Thyroid gland (tissue), 4 donors: ENCODE measurements at regions not wholly inside any gene's neighbourhood (a gene's known extent, or its start where the extent isn't known, plus 50 kb on each side); places are given as distances from the start of the nearest gene placed in this dataset.

Experiments
- DNase-seq, 2 donors: peaks; one replicate each; pipeline ENCODE4 v3.0.0-alpha.2; 2019
- H3K27ac ChIP-seq, 3 donors: fragments of 200-600 bp; sonication (generic); 1 replicate in 2 of 3; 2 replicates in 1 of 3; pipeline ENCODE4 v1.5.1; 2016 to 2019; ENCODE audit warnings: mild to moderate bottlenecking in 1 of 3, moderate library complexity in 1 of 3
- H3K27me3 ChIP-seq: fragments of 200-600 bp; sonication (generic); one replicate; pipeline ENCODE4 v1.5.1; 2019
- H3K36me3 ChIP-seq, 2 donors: fragments of 200-600 bp; sonication (generic); one replicate each; pipeline ENCODE4 v1.5.1; 2016 to 2019
- H3K4me1 ChIP-seq, 2 donors: fragments of 200-600 bp; sonication (generic); one replicate each; pipeline ENCODE4 v1.5.1; 2017 to 2019
- H3K4me3 ChIP-seq, 3 donors: fragments of 200-600 bp; sonication (generic); replicated peaks in 1 of 3; 1 replicate in 2 of 3; 2 replicates in 1 of 3; pipeline ENCODE4 v1.5.1; 2016; ENCODE audit warnings: mild to moderate bottlenecking in 1 of 3
- H3K9me3 ChIP-seq: fragments of 200-600 bp; sonication (generic); one replicate; pipeline ENCODE4 v1.5.1; 2017
- POLR2A ChIP-seq, 2 donors: fragments of 450-650 bp; IDR thresholded peaks; one replicate each; pipeline ENCODE4 v1.6.1; 2017; ENCODE audit warnings: antibody characterized with exemption in 2 of 2, mild to moderate bottlenecking in 2 of 2, moderate library complexity in 1 of 2
- WGBS, 2 donors: methylation state at CpG; one replicate each; pipeline ENCODE4 v1.1.5; 2017; 5-methylcytosine and 5-hydroxymethylcytosine counted together
- intact Hi-C: fragments of 100-400 bp; cut with DNase I; formaldehyde crosslinking; loops from one replicate; pipeline ENCODE4 v1.15.1; 2023
- TF ChIP-seq, protein P1 (sequence below), 6 experiments: fragments of 200-600 bp in 3 of 6; fragments of 450-650 bp in 3 of 6; sonication (generic) in 3 of 6; IDR thresholded peaks; one replicate each; pipeline ENCODE4 v1.5.1; 2016 to 2019; ENCODE audit warnings: antibody characterized with exemption in 6 of 6, mild to moderate bottlenecking in 2 of 6, inconsistent platforms in 1 of 6, moderate library complexity in 1 of 6

DNA sequence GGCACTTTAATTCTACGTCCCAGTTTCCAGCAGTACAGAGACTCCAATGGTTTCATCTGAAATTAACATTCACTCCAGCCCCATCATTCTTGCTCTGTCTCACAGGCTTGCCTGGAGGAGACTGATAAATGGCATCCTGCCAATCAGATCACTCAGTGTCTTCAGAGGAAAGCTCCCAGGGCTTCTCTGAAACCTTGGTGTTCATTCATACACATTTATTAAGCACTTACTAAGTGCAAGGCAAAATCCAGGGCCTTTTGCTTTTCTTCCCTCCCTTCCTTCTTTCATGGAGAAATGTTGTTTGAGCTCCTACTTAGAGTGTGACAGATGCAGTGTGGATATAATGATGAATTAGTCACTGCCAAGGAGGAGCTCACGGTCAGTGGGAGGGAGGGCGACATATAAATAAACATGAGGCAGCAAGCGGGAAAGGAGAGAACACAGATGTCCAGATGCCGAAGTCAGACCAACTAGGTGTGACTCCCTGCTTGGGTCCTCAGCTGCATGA lies 106.7 kb upstream of the DTNBP1 start:
- no peak overlapping the region for H3K27ac ChIP-seq
- WGBS, 2 donors: 93% methylated on average over 5 of the region's 5 CpGs
- DNase-seq: no peak
- no peaks in the 10 kb centered on the region for H3K27me3 ChIP-seq
- TF ChIP-seq, protein P1, sequence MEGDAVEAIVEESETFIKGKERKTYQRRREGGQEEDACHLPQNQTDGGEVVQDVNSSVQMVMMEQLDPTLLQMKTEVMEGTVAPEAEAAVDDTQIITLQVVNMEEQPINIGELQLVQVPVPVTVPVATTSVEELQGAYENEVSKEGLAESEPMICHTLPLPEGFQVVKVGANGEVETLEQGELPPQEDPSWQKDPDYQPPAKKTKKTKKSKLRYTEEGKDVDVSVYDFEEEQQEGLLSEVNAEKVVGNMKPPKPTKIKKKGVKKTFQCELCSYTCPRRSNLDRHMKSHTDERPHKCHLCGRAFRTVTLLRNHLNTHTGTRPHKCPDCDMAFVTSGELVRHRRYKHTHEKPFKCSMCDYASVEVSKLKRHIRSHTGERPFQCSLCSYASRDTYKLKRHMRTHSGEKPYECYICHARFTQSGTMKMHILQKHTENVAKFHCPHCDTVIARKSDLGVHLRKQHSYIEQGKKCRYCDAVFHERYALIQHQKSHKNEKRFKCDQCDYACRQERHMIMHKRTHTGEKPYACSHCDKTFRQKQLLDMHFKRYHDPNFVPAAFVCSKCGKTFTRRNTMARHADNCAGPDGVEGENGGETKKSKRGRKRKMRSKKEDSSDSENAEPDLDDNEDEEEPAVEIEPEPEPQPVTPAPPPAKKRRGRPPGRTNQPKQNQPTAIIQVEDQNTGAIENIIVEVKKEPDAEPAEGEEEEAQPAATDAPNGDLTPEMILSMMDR (IDR thresholded peaks at IDR 0.05): no peak
- TF ChIP-seq POLR2A (IDR thresholded peaks at IDR 0.05): no peak
- H3K9me3 ChIP-seq: no peaks in the 10 kb centered on the region
- intact Hi-C loops: no loop called here
- H3K4me1 ChIP-seq: no peaks in the 10 kb centered on the region
- no peak overlapping the region for H3K4me3 ChIP-seq
- no peaks in the 10 kb centered on the region for H3K36me3 ChIP-seq

DNA sequence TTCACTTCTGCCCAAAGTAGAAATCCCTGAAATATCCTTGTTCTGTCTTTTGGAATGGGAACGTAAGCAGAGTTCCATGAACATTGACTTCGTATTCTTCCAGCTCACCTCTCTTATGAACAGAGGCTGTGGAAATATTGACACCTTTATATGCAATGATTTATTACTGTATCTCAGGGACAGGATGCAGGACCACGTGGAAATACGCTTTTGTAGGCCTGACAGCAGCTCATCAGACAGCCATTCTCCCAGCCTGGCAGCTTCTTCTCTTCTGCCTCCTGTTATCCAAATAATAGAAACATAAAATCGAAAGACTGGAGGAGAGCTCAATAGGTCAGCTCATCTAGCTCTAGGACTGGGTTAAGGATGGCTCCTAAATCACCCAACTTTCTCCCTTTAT lies 106.2 kb upstream of the DTNBP1 start:
- intact Hi-C loops: no loop called here
- 76 to 83% methylated on average over 5 of the region's 5 CpGs for WGBS, 2 donors

DNA sequence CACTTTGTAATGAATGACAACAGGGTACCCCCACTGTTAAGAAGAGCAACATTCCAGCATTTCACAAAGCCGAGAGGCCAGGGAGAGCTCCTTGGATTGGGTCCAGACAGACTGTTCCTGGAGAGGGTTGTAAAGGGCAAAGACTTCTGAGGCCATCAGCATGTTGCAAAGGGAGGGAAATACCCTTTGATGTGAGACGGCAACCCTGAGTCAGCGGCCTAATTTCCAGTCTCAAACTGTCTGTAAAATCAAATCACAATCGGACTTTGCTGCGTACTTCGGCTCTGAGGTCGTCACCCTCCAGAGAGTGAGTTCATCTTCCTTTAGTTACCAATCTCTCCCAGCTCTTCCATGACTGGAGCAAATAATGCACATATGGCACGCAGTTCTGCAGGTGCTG lies 101.0 kb upstream of the DTNBP1 start:
- TF ChIP-seq POLR2A (IDR thresholded peaks at IDR 0.05): no peak
- TF ChIP-seq, protein P1 (IDR thresholded peaks at IDR 0.05): no peak
- 21 to 29% methylated on average over 8 of the region's 8 CpGs for WGBS, 2 donors
- intact Hi-C loops: no loop called here
- no peak overlapping the region for H3K4me3 ChIP-seq
- H3K4me1 ChIP-seq: peaks cover 0 to 6% of the 10 kb centered on the region in 2 donors
- no peak overlapping the region for H3K27ac ChIP-seq
- H3K9me3 ChIP-seq: no peaks in the 10 kb centered on the region
- no peaks in the 10 kb centered on the region for H3K27me3 ChIP-seq
- H3K36me3 ChIP-seq: no peaks in the 10 kb centered on the region
- peak; percentile 44 to 45 for DNase-seq

More for the DNA sequence above, 106.2 kb upstream of the DTNBP1 start:
- Histone ChIP-seq H3K4me1 (peaks cover 0 to 2% of the 10 kb centered on the region in 2 donors), H3K27ac (no peak overlapping the region), H3K27me3 (no peaks in the 10 kb centered on the region), H3K36me3 (no peaks in the 10 kb centered on the region), H3K9me3 (no peaks in the 10 kb centered on the region), H3K4me3 (no peak overlapping the region)
- DNase-seq: no peak
- TF ChIP-seq, protein P1 (IDR thresholded peaks at IDR 0.05): no peak
- TF ChIP-seq POLR2A (IDR thresholded peaks at IDR 0.05): no peak

DNA sequence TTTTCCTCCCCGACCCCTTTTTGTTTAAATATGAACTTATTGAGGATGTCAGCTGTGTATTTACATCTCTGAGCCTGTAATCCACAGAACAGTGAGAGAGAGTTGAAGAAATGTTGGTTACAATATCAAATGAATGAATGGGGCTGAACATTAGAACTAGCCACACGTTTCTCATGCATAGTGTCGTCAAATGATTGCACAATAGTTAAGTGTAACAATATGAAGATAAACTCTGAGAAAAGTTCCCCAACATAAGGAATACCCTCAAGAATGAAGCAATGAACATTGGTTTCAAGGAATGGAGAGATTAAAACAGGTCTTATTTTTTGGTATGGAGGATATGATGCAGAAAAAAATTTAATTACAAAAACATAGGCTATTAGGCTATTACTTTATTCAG lies 100.5 kb upstream of the DTNBP1 start:
- no peak for DNase-seq
- Histone ChIP-seq H3K27me3 (no peaks in the 10 kb centered on the region), H3K27ac (no peak overlapping the region), H3K36me3 (no peaks in the 10 kb centered on the region), H3K4me3 (no peak overlapping the region), H3K9me3 (no peaks in the 10 kb centered on the region), H3K4me1 (peaks cover 0 to 6% of the 10 kb centered on the region in 2 donors)
- intact Hi-C loops: no loop called here
- 87 to 89% methylated on average over 3 of the region's 3 CpGs for WGBS, 2 donors
- TF ChIP-seq, protein P1 (IDR thresholded peaks at IDR 0.05): no peak
- TF ChIP-seq POLR2A (IDR thresholded peaks at IDR 0.05): no peak

GRCh38 chr6:15761045-15761502 lies 98.2 kb upstream of the DTNBP1 start:
- TF ChIP-seq, protein P1 (IDR thresholded peaks at IDR 0.05): no peak
- no peak for TF ChIP-seq POLR2A (IDR thresholded peaks at IDR 0.05)
- Histone ChIP-seq H3K9me3 (no peaks in the 10 kb centered on the region), H3K36me3 (no peaks in the 10 kb centered on the region), H3K27me3 (no peaks in the 10 kb centered on the region), H3K4me3 (no peak overlapping the region), H3K4me1 (peaks cover 0 to 6% of the 10 kb centered on the region in 2 donors), H3K27ac (no peak overlapping the region)
- intact Hi-C loops: no loop called here
- no peak for DNase-seq
- WGBS, 2 donors: 94% methylated on average over 2 of the region's 2 CpGs
